IPS-18c (cell line): ENCODE measurements at regions not wholly inside any gene's neighbourhood (a gene's known extent, or its start where the extent isn't known, plus 50 kb on each side); places are given as distances from the start of the nearest gene placed in this dataset.

Experiments
- H3K4me3 ChIP-seq: 2 replicates; pipeline ENCODE4 v1.7.0; 2013; ENCODE audit warnings: low read depth, mild to moderate bottlenecking, low read length, moderate library complexity; ENCODE audit not compliant: insufficient read depth
- H3K9me3 ChIP-seq: one replicate; pipeline ENCODE4 v1.6.1; 2013; ENCODE audit warnings: mild to moderate bottlenecking, low read length, moderate library complexity; ENCODE audit not compliant: control insufficient read depth, insufficient read depth

GRCh38 chr6:2388554-2389324 lies 143.3 kb upstream of the GMDS start:
- Histone ChIP-seq H3K4me3 (no peak overlapping the region), H3K9me3 (no peaks in the 10 kb centered on the region)

GRCh38 chr6:2387445-2387844 lies 142.0 kb upstream of the GMDS start:
- H3K9me3 ChIP-seq = no peaks in the 10 kb centered on the region

GRCh38 chr6:2385471-2385983 lies 140.1 kb upstream of the GMDS start:
- Histone ChIP-seq H3K9me3 (no peaks in the 10 kb centered on the region), H3K4me3 (no peak overlapping the region)

More at GRCh38 chr6:2387445-2387844, 142.0 kb upstream of the GMDS start:
- H3K4me3 ChIP-seq = no peak overlapping the region

- no peaks in the 10 kb centered on the region for H3K9me3 ChIP-seq
- no peak overlapping the region for H3K4me3 ChIP-seq
Observed at GRCh38 chr6:2384528-2384927, 139.1 kb upstream of the GMDS start.

- H3K4me3 ChIP-seq = no peak overlapping the region
- H3K9me3 ChIP-seq = no peaks in the 10 kb centered on the region
Observed at GRCh38 chr6:2381872-2382661, 136.7 kb upstream of the GMDS start.

- Histone ChIP-seq H3K9me3 (no peaks in the 10 kb centered on the region), H3K4me3 (no peak overlapping the region)
Observed at GRCh38 chr6:2378891-2379652, 133.7 kb upstream of the GMDS start.

- H3K9me3 ChIP-seq = no peaks in the 10 kb centered on the region
- H3K4me3 ChIP-seq = no peak overlapping the region
Observed at GRCh38 chr6:2378046-2378657, 132.7 kb upstream of the GMDS start.

- Histone ChIP-seq H3K9me3 (no peaks in the 10 kb centered on the region), H3K4me3 (no peak overlapping the region)
Observed at GRCh38 chr6:2376429-2377355, 131.3 kb upstream of the GMDS start.

- no peaks in the 10 kb centered on the region for H3K9me3 ChIP-seq
- H3K4me3 ChIP-seq = no peak overlapping the region
Observed at GRCh38 chr6:2375443-2375842, 130.0 kb upstream of the GMDS start.

GRCh38 chr6:2369606-2370005 lies 124.2 kb upstream of the GMDS start:
- no peaks in the 10 kb centered on the region for H3K9me3 ChIP-seq
- H3K4me3 ChIP-seq = no peak overlapping the region

GRCh38 chr6:2363211-2363610 lies 117.8 kb upstream of the GMDS start:
- Histone ChIP-seq H3K9me3 (no peaks in the 10 kb centered on the region), H3K4me3 (no peak overlapping the region)

GRCh38 chr6:2361195-2361594 lies 115.8 kb upstream of the GMDS start:
- H3K9me3 ChIP-seq = no peaks in the 10 kb centered on the region
- no peak overlapping the region for H3K4me3 ChIP-seq

- H3K9me3 ChIP-seq = no peaks in the 10 kb centered on the region
- no peak overlapping the region for H3K4me3 ChIP-seq
Observed at GRCh38 chr6:2360716-2361115, 115.3 kb upstream of the GMDS start.

- Histone ChIP-seq H3K9me3 (no peaks in the 10 kb centered on the region), H3K4me3 (no peak overlapping the region)
Observed at GRCh38 chr6:2360126-2360525, 114.7 kb upstream of the GMDS start.

- Histone ChIP-seq H3K4me3 (no peak overlapping the region), H3K9me3 (no peaks in the 10 kb centered on the region)
Observed at GRCh38 chr6:2355150-2355549, 109.7 kb upstream of the GMDS start.

- no peak overlapping the region for H3K4me3 ChIP-seq
Observed at GRCh38 chr6:2354138-2354491, 108.7 kb upstream of the GMDS start.

More at GRCh38 chr6:2354138-2354491, 108.7 kb upstream of the GMDS start:
- H3K9me3 ChIP-seq = no peaks in the 10 kb centered on the region
